ENCODE measurements at regions not wholly inside any gene's neighbourhood (a gene's known extent, or its start where the extent isn't known, plus 50 kb on each side); places are given as distances from the start of the nearest gene placed in this dataset.
A peak's percentile ranks its signal among the peaks of the same experiment; 100 is the strongest.

GRCh38 chr7:68423356-68423755 is 1174.9 kb upstream of the AUTS2 start:
- H3K36me3 ChIP-seq (ENCODE audit: control insufficient read depth in 2 of 4, insufficient read depth in 4 of 4, low read length in 3 of 4) = no peaks in the 10 kb centered on the region
- WGBS, 2 experiments (ENCODE audit: extremely low coverage in 1 of 2, insufficient coverage in 1 of 2, insufficient read length in 1 of 2, insufficient replicate concordance in 2 of 2, low coverage in 1 of 2, low lambda C conversion rate in 2 of 2, missing lambda C conversion rate in 1 of 2) = 88% methylated on average over 5 of the region's 5 CpGs; no CpG with 5 or more reads in 1 of the 2 experiments
- no peaks in the 10 kb centered on the region; the same call in 1 of the 2 replicates for H3K23me2 ChIP-seq (ENCODE audit: low read depth, low read length)
- no peak overlapping the region for H3K18ac ChIP-seq (ENCODE audit: extremely low read depth, low read length)
- no peak overlapping the region for H2AK5ac ChIP-seq (ENCODE audit: low read depth, low read length)
- H3K79me2 ChIP-seq (ENCODE audit: control insufficient read depth in 1 of 2, insufficient read depth in 2 of 2, low read length in 2 of 2) = no peaks in the 10 kb centered on the region
- no peak overlapping the region for H4K8ac ChIP-seq (ENCODE audit: extremely low read depth, insufficient read depth, low read length)
- no peak overlapping the region for H2BK120ac ChIP-seq (replicated peaks; ENCODE audit: low read depth, low read length)
- H2BK12ac ChIP-seq (ENCODE audit: low read depth, low read length) = 0 out of 2 replicates have a peak overlapping the region, but pooled peaks have one; percentile 39
- no peaks in the 10 kb centered on the region for H4K20me1 ChIP-seq (replicated peaks in 1 of 2; ENCODE audit: control insufficient read depth in 1 of 2, insufficient read depth in 2 of 2, low read length in 2 of 2)
- no peak overlapping the region for H3K23ac ChIP-seq (ENCODE audit: insufficient read length)
- H3K27me3 ChIP-seq (replicated peaks in 1 of 4; ENCODE audit: control insufficient read depth in 3 of 4, extremely low read depth in 1 of 4, insufficient read depth in 3 of 4, low read length in 3 of 4) = no peaks in the 10 kb centered on the region
- H3K4me2 ChIP-seq (ENCODE audit: insufficient read depth in 1 of 2, low read depth in 2 of 2, low read length in 2 of 2) = no peak overlapping the region
- H3K79me1 ChIP-seq (ENCODE audit: low read depth, low read length) = no peaks in the 10 kb centered on the region
- no peak overlapping the region for H3K56ac ChIP-seq (replicated peaks; ENCODE audit: insufficient read length, low read depth, low read length)
- no peak overlapping the region for H3K27ac ChIP-seq (ENCODE audit: low read depth, low read length)
- peaks cover 0 to 7% (median 1%) of the 10 kb centered on the region in 4 experiments; a peak in 2 of 7 replicates for H3K4me1 ChIP-seq (replicated peaks in 1 of 4; ENCODE audit: control insufficient read depth in 3 of 4, insufficient read depth in 4 of 4, low read length in 3 of 4)
- DNase-seq (ENCODE audit: low read depth in 1 of 2, low spot score in 2 of 2) (no peak), FAIRE-seq (no peak)
- POLR2A ChIA-PET (ENCODE audit: partially characterized antibody) = no interaction called here
- H2BK20ac ChIP-seq (ENCODE audit: low read length) = peak overlapping the region; percentile 48; the same call in 1 of the 2 replicates
- H3K14ac ChIP-seq (ENCODE audit: insufficient read length) = no peak overlapping the region
- H3K9ac ChIP-seq (replicated peaks in 1 of 4; ENCODE audit: extremely low read depth in 1 of 4, low read depth in 3 of 4, low read length in 3 of 4) = no peak overlapping the region
- H4K91ac ChIP-seq (replicated peaks; ENCODE audit: insufficient read length, low read length) = no peak overlapping the region
- CTCF ChIA-PET (ENCODE audit: partially characterized antibody) = no interaction called here
- H4K5ac ChIP-seq (ENCODE audit: insufficient read length, low read depth, low read length) = no peak overlapping the region
- H2AFZ ChIP-seq (ENCODE audit: low read length) = no peak overlapping the region
- TF ChIP-seq HDAC2 (IDR thresholded peaks at IDR 0.05; ENCODE audit: borderline replicate concordance in 1 of 2, low read depth in 2 of 2, low read length in 2 of 2) (no peak), TEAD4 (IDR thresholded peaks at IDR 0.05; ENCODE audit: low read depth, low read length) (no peak), EZH2 (IDR thresholded peaks at IDR 0.05; ENCODE audit: low read depth, low read length, severe bottlenecking) (no peak), HDAC6 (IDR thresholded peaks at IDR 0.05; ENCODE audit: low read depth, low read length) (no peak), YY1 (IDR thresholded peaks at IDR 0.05; ENCODE audit: low read depth, low read length) (no peak)
- no peaks in the 10 kb centered on the region for H3K9me3 ChIP-seq (ENCODE audit: insufficient read depth in 2 of 2, low read depth in 1 of 2, low read length in 1 of 2)
- H3K4ac ChIP-seq (replicated peaks; ENCODE audit: insufficient read length, low read depth, low read length) = no peak overlapping the region
- H2BK15ac ChIP-seq (ENCODE audit: low read length) = no peak overlapping the region
- no peak overlapping the region for H2BK5ac ChIP-seq (ENCODE audit: low read depth, low read length)
- H3K4me3 ChIP-seq (ENCODE audit: extremely low read depth in 1 of 4, insufficient read depth in 2 of 4, low read depth in 3 of 4, low read length in 4 of 4) = no peak overlapping the region

Data from H1 (cell line).